NCI-H1417 treated with DMSO at 0.1 percent for 48 hours (cell line): ENCODE measurements at regions not wholly inside any gene's neighbourhood (a gene's known extent, or its start where the extent isn't known, plus 50 kb on each side); places are given as distances from the start of the nearest gene placed in this dataset.
"Not testable (repeated sequence)": the region's sequence is repeated elsewhere in the genome, so short reads cannot be mapped to it uniquely, and the experiment has no call there.

Source experiments
- DNase-seq: peaks from one replicate; lab custom pipeline; 2025; lab: John Stamatoyannopoulos, UW

DNA sequence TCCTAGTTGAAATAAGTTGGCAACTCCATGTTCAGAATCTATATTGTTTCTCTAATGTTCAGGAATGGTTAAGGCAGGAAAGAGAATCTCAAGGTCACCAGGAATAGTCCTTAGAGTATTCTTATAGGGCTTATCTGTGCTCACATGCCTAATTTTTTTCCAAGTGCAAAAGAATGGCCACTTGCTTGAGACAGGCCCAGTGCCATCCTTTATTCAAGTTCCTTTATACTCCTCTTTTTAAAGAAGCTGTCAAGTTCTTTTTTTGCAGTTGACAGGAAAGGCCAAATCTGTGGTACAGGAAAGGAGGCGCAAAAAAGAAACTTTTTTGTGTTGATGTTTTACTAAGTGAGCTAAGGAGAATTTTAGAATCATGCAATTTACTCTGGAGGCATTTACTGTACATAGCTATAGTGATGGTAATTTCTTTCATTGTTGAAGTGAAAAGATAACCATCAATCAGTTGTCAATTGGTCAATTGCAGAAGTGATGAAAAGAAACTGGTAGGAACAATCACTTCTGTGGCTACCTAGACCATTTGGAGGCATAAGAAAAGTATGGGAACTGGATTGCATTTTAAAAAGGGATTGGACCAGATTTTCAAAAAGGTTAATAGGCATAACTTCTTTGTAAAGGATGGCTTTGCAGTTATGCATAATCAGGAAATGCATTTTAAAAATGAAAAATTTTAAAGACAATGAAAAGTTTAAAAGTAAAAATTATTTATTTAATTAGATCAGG, 102.5 kb upstream of the SOX2 start:
- DNase-seq, result no peak

GRCh38 chr3:181604267-181604666, 107.5 kb upstream of the SOX2 start:
- DNase-seq, result no peak

GRCh38 chr3:181596126-181596525, 115.6 kb upstream of the SOX2 start:
- no peak for DNase-seq

DNA sequence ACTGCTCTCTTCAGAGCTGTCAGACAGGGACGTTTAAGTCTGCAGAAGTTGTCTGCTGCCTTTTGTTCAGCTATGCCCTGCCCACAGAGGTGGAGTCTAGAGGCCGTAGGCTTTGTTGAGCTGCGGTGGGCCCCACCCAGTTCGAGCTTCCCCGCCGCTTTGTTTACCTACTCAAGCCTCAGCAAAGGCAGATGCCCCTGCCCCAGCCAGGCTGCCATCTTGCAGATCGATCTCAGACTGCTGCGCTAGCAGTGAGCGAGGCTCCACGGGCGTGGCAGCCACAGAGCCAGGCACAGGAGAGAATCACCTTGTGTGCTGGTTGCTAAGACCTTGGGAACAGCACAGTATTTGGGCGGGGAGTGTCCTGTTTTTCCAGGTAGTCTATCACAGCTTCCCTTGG, 120.8 kb upstream of the SOX2 start:
- not testable (repeated sequence) for DNase-seq

DNA sequence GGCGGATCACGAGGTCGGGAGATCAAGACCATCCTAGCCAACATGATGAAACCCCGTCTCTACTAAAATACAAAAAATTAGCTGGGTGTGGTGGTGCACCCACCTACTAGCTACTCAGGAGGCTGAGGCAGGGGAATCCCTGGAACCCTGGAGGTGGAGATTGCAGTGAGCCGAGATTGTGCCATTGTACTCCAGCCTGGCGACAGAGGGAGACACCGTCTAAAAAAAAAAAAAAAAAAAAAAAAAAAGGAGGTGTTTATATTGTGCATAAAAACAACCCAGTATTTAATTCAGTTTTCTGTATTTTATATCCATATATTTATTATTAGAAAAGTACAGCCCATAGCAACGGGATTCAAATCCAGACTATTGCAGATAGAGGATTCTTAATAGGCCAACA, 129.1 kb upstream of the SOX2 start:
- no peak for DNase-seq

- no peak for DNase-seq
These were observed 130.1 kb upstream of the SOX2 start for GRCh38 chr3:181581656-181582055.

GRCh38 chr3:181578743-181579142, 133.0 kb upstream of the SOX2 start:
- DNase-seq, result no peak

DNA sequence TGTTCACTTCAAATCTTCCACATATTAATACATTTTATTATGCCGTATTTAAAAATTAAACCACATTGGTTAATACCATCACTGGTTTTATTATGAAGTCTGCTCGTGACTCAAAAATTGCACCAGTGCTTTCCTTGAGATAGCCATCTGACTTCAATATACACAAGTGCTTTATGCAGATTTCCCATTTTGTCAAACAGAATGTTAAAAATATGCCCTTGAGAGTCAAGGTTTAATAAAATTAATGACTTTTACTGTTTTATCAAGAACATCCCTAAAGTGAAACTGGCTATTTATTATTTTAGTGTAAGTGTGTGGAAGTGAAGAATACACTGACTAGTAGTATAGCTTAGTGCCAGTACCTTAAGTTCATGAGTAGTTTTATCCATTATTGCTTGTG, 139.3 kb upstream of the SOX2 start:
- no peak for DNase-seq

GRCh38 chr3:181570472-181570871, 141.3 kb upstream of the SOX2 start:
- DNase-seq, result no peak

GRCh38 chr3:181569356-181569940, 142.3 kb upstream of the SOX2 start:
- DNase-seq, result no peak

DNA sequence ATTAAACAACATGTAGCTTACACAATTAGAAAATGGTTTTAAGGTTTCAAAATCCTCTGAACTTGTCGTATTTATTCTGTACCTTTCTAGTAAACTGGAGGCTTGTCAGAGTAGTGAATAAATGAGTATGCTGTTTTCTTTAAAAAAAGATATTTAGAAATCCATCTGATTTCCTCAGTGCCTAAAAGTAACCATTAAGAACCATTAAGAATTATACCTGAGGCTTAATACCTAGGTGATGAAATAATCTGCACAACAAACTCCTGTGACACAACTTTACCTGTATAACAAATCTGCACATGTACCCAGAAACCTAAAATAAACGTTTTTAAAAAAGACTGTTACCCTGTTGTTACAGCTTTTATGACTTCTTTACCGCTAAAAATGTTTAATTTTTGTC, 143.0 kb upstream of the SOX2 start:
- DNase-seq, result no peak

GRCh38 chr3:181568248-181568647, 143.5 kb upstream of the SOX2 start:
- no peak for DNase-seq

DNA sequence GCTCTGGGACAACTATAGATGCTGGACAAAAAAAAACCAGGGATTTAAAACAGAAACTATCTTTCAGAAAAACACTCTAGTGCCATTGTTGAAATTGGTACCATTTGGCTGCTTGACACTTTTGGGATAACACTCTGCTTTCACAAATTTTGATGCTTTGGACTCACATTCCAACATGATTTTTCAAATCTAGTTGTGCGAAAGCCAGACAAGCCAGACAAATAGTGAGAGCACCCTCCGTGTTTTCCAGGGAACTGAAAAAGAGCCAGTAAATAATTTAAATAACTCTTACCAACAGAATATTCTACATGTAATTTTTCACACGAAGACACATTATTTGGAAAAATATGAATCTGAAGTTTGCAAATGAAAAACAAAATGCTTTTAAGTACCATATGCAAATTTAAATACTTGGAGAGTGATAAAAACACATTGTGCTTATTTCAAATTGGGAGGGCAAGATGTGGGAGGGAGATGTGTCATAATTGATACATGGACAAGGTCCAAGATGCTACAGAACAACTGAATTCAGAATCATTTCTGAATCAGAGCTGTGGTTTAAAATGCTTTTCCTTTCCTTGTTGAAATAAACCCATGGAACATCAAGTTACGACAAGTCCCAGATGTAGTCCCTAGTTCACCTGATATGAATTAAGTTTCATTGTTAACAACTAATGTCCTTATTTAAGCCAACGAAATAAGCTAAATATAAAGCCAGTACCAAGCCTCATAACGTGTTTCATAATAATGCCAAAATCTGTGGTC, 144.2 kb upstream of the SOX2 start:
- DNase-seq, result no peak

GRCh38 chr3:181565416-181565815, 146.3 kb upstream of the SOX2 start:
- DNase-seq, result no peak

- no peak for DNase-seq
These were observed 147.5 kb upstream of the SOX2 start for GRCh38 chr3:181564222-181564621.

DNA sequence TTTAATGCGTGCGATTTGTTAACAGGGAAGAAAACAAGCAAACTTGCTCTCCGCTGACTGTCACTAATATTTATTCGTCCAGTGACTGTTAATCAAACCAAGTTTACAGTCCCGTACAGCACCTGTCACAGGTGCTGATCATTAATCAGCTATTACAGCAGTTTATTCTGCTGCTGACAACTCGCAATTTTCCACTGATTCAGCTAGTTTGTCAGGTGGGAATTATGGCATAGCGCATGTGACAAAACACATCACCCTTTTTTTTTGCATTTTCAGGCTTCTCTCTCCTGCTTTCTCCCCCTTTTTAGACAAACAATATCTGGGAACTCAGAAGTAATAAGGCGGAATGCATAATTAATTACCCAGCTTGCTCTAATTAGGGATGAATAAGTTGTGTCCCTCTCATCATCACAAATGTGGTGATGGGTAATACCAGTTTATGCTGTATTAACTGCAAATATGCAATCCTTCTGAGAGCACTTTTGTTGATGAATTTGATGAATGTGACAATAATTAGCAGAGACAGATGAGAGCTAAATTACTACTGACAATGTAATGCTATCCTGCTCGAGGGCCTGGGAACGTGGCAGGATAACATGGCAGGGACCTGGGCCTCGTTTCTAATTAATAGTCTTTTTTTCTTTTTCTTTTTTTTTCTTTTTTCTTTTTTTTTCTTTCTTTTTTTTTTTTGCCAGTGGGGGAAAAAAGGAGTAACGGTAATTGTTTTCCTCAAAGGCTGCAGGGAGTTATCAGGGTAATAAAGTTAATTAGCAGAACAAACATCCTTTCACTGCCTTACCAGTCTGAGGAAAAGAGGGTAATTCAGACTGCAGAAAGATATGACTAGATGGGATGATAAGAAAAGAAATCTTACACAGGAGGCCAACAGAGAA, 150.3 kb upstream of the SOX2 start:
- DNase-seq, result peak; percentile 98

GRCh38 chr3:181558870-181559269, 152.9 kb upstream of the SOX2 start:
- DNase-seq, result no peak

GRCh38 chr3:181555681-181556080, 156.0 kb upstream of the SOX2 start:
- no peak for DNase-seq

DNA sequence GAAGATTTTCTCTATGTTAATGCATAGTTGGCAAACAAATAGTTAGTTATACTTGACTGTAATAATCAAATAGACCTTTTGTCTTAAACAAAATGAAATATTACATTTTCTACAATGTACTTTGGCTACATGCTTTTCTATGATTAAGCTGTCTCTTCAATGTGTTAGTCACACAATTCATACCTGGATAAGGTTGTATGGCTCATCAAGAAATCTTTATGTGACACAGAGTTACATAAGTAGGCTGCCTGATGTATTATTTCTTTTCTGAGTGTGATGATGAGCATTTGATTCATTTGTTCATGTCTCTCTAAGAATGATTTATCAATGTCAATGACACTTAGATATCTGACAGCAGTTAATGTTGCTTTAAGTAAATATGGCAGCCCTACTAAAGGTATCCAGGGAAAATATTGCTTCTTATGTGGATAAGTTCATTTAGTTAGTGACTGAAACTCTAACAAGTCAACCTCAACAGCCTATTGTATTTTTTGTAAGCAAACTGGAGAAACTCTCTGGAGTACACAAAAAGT, 157.4 kb upstream of the SOX2 start:
- DNase-seq, result no peak

DNA sequence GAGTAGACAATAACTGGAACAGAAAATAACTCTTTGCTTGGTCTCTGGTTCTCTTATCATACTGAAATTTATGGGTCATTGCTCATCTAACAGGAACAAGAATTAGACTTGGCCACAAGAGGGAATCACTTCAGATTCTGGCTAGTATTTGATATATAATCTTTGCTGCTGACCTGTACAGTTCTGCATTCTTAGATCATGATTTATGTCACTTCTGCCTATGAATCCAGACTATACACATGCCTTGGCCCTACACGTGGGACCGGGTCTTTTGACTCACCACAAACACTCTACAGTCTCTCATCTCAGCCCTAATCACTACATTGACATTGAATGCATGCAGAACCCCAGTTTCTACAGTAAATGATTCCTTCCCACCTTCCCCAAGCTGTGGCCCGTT, 162.5 kb upstream of the SOX2 start:
- DNase-seq, result no peak

GRCh38 chr3:181541414-181541813, 170.3 kb upstream of the SOX2 start:
- DNase-seq, result no peak

DNA sequence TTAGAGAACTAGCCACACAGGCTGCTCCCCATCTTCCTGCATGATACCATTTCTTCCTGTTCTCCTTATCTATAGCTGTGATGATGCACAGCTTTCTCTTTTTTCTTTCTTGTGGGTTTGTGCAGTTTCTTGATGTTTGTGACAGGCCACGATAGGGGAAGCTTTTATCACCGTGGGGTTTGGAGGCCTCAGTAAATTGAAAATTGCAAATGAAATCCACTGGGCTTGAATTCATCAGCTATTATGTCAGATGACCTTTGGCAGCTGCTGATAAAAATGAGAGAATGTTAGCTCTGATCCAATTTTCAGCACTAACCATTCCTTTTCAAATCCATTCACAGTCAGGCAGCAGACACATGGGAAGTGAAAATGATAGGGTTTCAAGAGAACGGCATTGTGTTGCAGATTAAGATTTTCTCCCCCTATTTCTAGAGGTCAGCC, 176.9 kb upstream of the SOX2 start:
- DNase-seq, result no peak
